ENCODE measurements at regions not wholly inside any gene's neighbourhood (a gene's known extent, or its start where the extent isn't known, plus 50 kb on each side); places are given as distances from the start of the nearest gene placed in this dataset.

- DNase-seq (ENCODE audit: low read depth in 1 of 2, low spot score in 1 of 2), result peak; percentile 24 to 30
These were observed 55.2 kb downstream of the FOS start for GRCh38 chr14:75333606-75334548.

GRCh38 chr14:75334549-75335051, 56.0 kb downstream of the FOS start:
- DNase-seq (ENCODE audit: low read depth in 1 of 2, low spot score in 1 of 2), result no peak

GRCh38 chr14:75335571-75335970, 56.9 kb downstream of the FOS start:
- no peak for DNase-seq (ENCODE audit: low read depth in 1 of 2, low spot score in 1 of 2)

GRCh38 chr14:75338398-75338797, 59.8 kb downstream of the FOS start:
- DNase-seq (ENCODE audit: low read depth in 1 of 2, low spot score in 1 of 2), result no peak

GRCh38 chr14:75339059-75339458, 60.4 kb downstream of the FOS start:
- DNase-seq (ENCODE audit: low read depth in 1 of 2, low spot score in 1 of 2), result no peak

GRCh38 chr14:75340921-75341320, 62.3 kb downstream of the FOS start:
- no peak for DNase-seq (ENCODE audit: low read depth in 1 of 2, low spot score in 1 of 2)

GRCh38 chr14:75341620-75342019, 63.0 kb downstream of the FOS start:
- no peak for DNase-seq (ENCODE audit: low read depth in 1 of 2, low spot score in 1 of 2)

GRCh38 chr14:75342762-75343599, 64.4 kb downstream of the FOS start:
- no peak for DNase-seq (ENCODE audit: low read depth in 1 of 2, low spot score in 1 of 2)

- no peak for DNase-seq (ENCODE audit: low read depth in 1 of 2, low spot score in 1 of 2)
These were observed 65.3 kb downstream of the FOS start for GRCh38 chr14:75343911-75344310.

GRCh38 chr14:75344411-75344810, 65.8 kb downstream of the FOS start:
- DNase-seq (ENCODE audit: low read depth in 1 of 2, low spot score in 1 of 2), result no peak

- DNase-seq (ENCODE audit: low read depth in 1 of 2, low spot score in 1 of 2), result no peak
These were observed 72.0 kb downstream of the FOS start for GRCh38 chr14:75350505-75351060.

- no peak for DNase-seq (ENCODE audit: low read depth in 1 of 2, low spot score in 1 of 2)
These were observed 68.7 kb upstream of the JDP2 start for GRCh38 chr14:75359098-75359497.

GRCh38 chr14:75361041-75361440, 66.8 kb upstream of the JDP2 start:
- DNase-seq (ENCODE audit: low read depth in 1 of 2, low spot score in 1 of 2), result no peak

GRCh38 chr14:75361751-75362433, 65.9 kb upstream of the JDP2 start:
- no peak for DNase-seq (ENCODE audit: low read depth in 1 of 2, low spot score in 1 of 2)

GRCh38 chr14:75363130-75363529, 64.7 kb upstream of the JDP2 start:
- DNase-seq (ENCODE audit: low read depth in 1 of 2, low spot score in 1 of 2), result no peak

- DNase-seq (ENCODE audit: low read depth in 1 of 2, low spot score in 1 of 2), result no peak
These were observed 64.1 kb upstream of the JDP2 start for GRCh38 chr14:75363570-75364227.

GRCh38 chr14:75365116-75365515, 62.7 kb upstream of the JDP2 start:
- no peak for DNase-seq (ENCODE audit: low read depth in 1 of 2, low spot score in 1 of 2)

- DNase-seq (ENCODE audit: low read depth in 1 of 2, low spot score in 1 of 2), result no peak
These were observed 60.9 kb upstream of the JDP2 start for GRCh38 chr14:75366963-75367362.

- DNase-seq (ENCODE audit: low read depth in 1 of 2, low spot score in 1 of 2), result no peak
These were observed 59.5 kb upstream of the JDP2 start for GRCh38 chr14:75368333-75368732.

GRCh38 chr14:75369506-75369905, 58.3 kb upstream of the JDP2 start:
- DNase-seq (ENCODE audit: low read depth in 1 of 2, low spot score in 1 of 2), result no peak
